HCT116 (cell line): ENCODE measurements at regions not wholly inside any gene's neighbourhood (a gene's known extent, or its start where the extent isn't known, plus 50 kb on each side); places are given as distances from the start of the nearest gene placed in this dataset.

Source experiments
- CEBPB ChIP-seq: IDR thresholded peaks from 2 replicates; pipeline ENCODE4 v1.6.1; 2012; ENCODE audit warnings: low read depth
- EGR1 ChIP-seq: IDR thresholded peaks from 2 replicates; pipeline ENCODE4 v1.6.1; 2012; ENCODE audit warnings: low read depth
- ELF1 ChIP-seq: IDR thresholded peaks from 2 replicates; pipeline ENCODE4 v1.6.1; 2012; ENCODE audit warnings: low read depth, borderline replicate concordance
- EZH2phosphoT487 ChIP-seq: fragments of 200-600 bp; IDR thresholded peaks from 2 replicates; pipeline ENCODE4 v1.6.1; 2018; ENCODE audit warnings: antibody characterized with exemption, borderline replicate concordance
- POLR2A ChIP-seq: IDR thresholded peaks from 2 replicates; pipeline ENCODE4 v1.7.0; 2011; ENCODE audit warnings: borderline replicate concordance; ENCODE audit not compliant: insufficient read depth, insufficient read length; ENCODE audit errors: extremely low read depth
- POLR2AphosphoS5 ChIP-seq: IDR thresholded peaks from 2 replicates; pipeline ENCODE4 v1.6.1; 2011; ENCODE audit warnings: mild to moderate bottlenecking, low read depth, low read length, moderate library complexity
- ZNF274 ChIP-seq: fragments of 200-500 bp; sonication (Bioruptor generic); IDR thresholded peaks from 2 replicates; pipeline ENCODE4 v1.6.1; 2014; ENCODE audit warnings: mild to moderate bottlenecking, low read depth, low read length, inconsistent platforms
- TF ChIP-seq, protein P1 (sequence below), 3 experiments: fragments of 200-600 bp in 1 of 3; sonication (generic) in 1 of 3; IDR thresholded peaks in 2 of 3; conservative IDR thresholded peaks in 1 of 3; 2 replicates each; pipeline ENCODE4 v1.5.1; 2012 to 2017; ENCODE audit warnings: low read depth in 2 of 3, low read length in 2 of 3, antibody characterized with exemption in 1 of 3, borderline replicate concordance in 1 of 3, control low read depth in 1 of 3, mild to moderate bottlenecking in 1 of 3, mixed read lengths in 1 of 3, mixed run types in 1 of 3, moderate library complexity in 1 of 3; ENCODE audit not compliant: insufficient read depth in 1 of 3
- TF ChIP-seq, protein P2 (sequence below): IDR thresholded peaks from 2 replicates; pipeline ENCODE4 v1.6.1; 2012
- TF ChIP-seq, protein P3 (sequence below): IDR thresholded peaks from 2 replicates; pipeline ENCODE4 v1.6.1; 2011; ENCODE audit warnings: mild to moderate bottlenecking, low read length, moderate library complexity; ENCODE audit not compliant: insufficient replicate concordance; ENCODE audit errors: extremely low read depth

DNA sequence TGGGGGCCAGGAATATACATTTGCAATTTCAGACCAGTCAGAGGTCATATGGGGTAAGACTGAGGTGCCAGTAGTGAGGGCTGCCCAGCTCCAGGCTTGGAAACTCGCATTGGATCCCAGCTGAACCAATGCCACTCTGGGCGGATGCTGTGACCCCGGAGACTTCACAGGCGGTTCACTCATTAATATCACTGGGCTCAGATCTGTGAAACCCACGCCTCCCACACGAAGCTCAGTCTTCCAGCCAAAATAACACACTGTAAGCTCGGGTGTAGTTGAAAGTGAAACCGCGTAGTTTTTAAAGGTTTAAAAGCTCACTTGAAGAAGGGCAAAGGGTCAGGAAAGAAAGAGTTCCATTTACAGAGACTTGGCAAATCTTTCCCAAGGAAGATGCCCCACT is 254.8 kb downstream of the FOXL1 start:
- TF ChIP-seq, protein P1, sequence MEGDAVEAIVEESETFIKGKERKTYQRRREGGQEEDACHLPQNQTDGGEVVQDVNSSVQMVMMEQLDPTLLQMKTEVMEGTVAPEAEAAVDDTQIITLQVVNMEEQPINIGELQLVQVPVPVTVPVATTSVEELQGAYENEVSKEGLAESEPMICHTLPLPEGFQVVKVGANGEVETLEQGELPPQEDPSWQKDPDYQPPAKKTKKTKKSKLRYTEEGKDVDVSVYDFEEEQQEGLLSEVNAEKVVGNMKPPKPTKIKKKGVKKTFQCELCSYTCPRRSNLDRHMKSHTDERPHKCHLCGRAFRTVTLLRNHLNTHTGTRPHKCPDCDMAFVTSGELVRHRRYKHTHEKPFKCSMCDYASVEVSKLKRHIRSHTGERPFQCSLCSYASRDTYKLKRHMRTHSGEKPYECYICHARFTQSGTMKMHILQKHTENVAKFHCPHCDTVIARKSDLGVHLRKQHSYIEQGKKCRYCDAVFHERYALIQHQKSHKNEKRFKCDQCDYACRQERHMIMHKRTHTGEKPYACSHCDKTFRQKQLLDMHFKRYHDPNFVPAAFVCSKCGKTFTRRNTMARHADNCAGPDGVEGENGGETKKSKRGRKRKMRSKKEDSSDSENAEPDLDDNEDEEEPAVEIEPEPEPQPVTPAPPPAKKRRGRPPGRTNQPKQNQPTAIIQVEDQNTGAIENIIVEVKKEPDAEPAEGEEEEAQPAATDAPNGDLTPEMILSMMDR (IDR thresholded peaks at IDR 0.05 in 2 of 3, conservative IDR thresholded peaks at IDR 0.05 in 1 of 3; ENCODE audit: borderline replicate concordance in 1 of 3, insufficient read depth in 1 of 3, low read depth in 2 of 3, low read length in 2 of 3), result no peak
- TF ChIP-seq POLR2A, result no peak
- TF ChIP-seq POLR2AphosphoS5, result no peak
- TF ChIP-seq, protein P2, sequence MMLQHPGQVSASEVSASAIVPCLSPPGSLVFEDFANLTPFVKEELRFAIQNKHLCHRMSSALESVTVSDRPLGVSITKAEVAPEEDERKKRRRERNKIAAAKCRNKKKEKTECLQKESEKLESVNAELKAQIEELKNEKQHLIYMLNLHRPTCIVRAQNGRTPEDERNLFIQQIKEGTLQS, result no peak
- TF ChIP-seq, protein P3, sequence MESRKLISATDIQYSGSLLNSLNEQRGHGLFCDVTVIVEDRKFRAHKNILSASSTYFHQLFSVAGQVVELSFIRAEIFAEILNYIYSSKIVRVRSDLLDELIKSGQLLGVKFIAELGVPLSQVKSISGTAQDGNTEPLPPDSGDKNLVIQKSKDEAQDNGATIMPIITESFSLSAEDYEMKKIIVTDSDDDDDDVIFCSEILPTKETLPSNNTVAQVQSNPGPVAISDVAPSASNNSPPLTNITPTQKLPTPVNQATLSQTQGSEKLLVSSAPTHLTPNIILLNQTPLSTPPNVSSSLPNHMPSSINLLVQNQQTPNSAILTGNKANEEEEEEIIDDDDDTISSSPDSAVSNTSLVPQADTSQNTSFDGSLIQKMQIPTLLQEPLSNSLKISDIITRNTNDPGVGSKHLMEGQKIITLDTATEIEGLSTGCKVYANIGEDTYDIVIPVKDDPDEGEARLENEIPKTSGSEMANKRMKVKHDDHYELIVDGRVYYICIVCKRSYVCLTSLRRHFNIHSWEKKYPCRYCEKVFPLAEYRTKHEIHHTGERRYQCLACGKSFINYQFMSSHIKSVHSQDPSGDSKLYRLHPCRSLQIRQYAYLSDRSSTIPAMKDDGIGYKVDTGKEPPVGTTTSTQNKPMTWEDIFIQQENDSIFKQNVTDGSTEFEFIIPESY, result no peak
- TF ChIP-seq EGR1, result no peak
- TF ChIP-seq ELF1, result no peak
- no peak for TF ChIP-seq EZH2phosphoT487
- no peak for TF ChIP-seq ZNF274
- TF ChIP-seq CEBPB, result no peak
